Muscle of arm (tissue), 1 donor: ENCODE measurements at regions not wholly inside any gene's neighbourhood (a gene's known extent, or its start where the extent isn't known, plus 50 kb on each side); places are given as distances from the start of the nearest gene placed in this dataset.
A peak's percentile ranks its signal among the peaks of the same experiment; 100 is the strongest.
"Not testable (repeated sequence)": the region's sequence is repeated elsewhere in the genome, so short reads cannot be mapped to it uniquely, and the experiment has no call there.

Experiments
- DNase-seq: peaks from one replicate; pipeline ENCODE4 v3.0.0-alpha.2; 2013

DNA sequence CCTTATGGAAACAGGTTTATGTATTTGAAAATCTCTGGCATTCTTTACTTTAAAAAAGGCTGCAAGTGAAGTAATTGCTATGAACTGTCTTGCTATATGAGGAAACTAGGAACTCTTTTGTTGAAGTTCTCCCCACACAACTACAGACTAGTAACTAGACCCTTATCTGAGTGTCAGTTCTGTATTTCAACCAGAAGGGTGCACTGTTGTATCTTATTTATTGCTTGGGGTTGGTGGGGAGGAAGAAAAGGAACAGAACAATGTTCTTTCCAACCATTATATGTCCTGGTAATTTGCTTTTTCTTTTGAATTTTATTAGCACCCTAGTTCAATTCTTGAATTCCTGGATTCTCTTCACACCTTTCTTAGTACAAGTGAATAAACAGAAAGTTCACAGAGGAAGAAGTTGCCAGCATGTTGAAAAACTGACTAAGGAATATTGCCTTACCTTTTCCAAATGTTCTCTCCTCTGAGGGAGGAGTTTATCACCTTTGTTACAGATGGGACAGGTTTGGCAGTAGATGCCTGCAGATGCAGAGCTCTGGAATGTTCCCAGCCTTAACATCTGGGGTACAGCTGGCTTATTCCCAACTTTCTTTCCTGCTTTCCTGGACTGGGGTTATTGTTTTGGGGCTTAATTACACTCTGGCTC is 162.4 kb upstream of the CFAP20DC start:
- peak; percentile 46 for DNase-seq

DNA sequence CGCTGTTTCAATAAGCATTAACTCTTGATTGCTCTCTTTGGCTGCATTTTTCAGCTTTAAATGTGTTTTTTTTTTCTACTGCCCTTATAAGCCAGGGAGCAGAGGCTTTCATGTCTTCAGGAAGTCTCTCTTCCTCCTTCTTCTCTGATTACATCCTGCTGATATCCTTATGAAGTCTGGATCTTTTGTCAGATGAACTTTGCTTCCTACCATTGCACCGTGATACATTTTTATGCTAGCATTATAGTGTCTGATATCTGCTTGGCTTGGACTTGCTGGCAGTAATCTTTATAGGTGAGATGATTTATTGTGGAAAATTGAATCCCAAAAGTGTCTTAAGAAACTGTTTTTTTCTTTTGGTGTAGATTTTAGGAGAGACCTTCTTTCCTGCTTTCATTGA is 160.4 kb upstream of the CFAP20DC start:
- DNase-seq = no peak

DNA sequence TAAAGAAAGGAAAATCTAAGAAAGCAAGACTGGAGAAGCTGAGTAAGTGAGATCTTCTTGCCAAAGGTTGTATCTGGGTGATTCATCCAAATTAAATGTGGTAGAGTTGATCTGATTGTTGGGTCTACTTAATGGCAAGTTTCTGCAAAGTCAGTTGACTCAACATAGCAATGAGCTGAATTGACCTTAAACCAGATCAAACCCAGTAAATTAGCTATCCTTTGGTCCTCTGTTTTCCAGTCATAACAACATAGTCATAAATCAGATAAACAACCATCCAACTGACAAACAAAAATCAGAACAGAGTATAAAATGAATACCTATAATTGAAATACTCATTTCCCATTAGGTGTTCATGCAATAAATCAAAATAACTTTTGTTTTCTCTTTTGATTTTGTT is 142.6 kb upstream of the CFAP20DC start:
- no peak for DNase-seq

DNA sequence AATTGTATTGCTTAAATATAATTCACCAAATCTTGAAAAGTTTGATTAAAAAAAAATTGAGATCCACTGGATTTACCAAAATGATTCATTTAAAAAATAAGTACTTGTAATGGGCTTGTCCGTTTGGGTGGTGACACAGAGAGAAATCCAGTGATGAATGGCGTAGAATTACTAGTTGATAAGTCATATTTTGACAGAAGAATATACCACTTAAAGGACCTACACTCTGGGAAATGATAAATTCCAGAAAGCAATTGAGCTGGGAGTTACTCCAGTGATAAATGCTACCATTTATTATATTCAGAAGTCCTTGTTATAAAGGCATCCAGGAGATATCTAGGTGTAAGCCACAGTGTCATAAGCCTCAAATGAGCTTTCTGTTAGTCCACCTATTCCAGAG is 141.8 kb upstream of the CFAP20DC start:
- DNase-seq = no peak

DNA sequence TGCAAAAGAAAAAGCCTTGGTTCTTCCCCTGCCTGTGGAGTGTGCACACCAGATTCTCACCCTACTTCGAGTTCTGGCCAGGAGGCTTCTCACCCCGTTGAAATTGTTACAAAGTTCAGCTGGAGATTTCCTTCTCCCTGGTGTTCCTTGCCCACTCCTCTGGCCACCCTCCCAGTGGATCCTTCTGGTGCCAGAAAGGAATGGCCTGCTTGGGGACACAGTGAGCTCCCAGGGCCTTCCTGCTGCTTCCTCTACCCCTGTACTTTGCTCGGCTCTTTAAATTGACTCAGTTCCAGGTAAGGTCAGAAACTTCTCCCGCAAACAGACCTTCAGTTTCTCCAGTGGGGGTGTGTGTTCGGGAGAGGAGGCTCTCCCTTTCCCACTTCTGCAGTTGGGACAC is 140.1 kb upstream of the CFAP20DC start:
- DNase-seq = no peak

DNA sequence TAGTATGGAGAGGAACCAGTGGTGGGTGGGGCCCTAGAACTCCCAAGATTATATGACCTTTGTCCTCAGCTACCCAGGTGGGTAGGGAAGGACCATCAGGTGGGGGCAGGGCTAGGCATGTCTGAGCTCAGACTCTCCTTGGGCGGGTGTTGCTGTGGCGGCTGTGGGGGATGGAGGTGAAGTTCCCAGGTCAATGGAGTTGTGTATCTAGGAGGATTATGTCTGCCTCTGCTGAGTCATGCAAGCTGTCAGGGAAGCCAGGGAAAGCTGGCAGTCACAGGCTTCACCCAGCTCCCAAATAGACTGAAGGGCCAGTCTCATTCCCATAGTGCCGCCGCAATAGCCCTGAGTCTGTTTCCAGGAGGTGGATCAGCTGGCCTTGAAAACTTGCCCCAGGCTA is 139.7 kb upstream of the CFAP20DC start:
- DNase-seq = no peak

DNA sequence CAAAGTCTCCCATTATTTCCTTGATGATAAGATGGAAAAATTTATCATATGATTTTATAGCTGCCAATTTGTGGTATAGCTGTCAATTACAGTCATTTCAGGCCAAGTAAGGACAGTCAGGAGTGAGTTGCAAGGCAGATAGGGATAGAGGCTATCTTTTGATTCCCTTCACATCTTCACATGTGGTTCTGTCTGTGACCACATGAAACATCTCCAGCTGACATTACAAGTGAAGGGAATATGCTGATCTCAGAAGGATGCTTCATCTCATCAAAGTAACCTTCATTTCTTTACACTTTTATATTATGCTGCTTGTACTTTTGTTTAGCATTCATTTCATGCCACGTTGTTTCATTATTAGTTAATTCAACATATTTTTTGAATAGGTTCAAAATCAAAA is 136.9 kb upstream of the CFAP20DC start:
- no peak for DNase-seq

DNA sequence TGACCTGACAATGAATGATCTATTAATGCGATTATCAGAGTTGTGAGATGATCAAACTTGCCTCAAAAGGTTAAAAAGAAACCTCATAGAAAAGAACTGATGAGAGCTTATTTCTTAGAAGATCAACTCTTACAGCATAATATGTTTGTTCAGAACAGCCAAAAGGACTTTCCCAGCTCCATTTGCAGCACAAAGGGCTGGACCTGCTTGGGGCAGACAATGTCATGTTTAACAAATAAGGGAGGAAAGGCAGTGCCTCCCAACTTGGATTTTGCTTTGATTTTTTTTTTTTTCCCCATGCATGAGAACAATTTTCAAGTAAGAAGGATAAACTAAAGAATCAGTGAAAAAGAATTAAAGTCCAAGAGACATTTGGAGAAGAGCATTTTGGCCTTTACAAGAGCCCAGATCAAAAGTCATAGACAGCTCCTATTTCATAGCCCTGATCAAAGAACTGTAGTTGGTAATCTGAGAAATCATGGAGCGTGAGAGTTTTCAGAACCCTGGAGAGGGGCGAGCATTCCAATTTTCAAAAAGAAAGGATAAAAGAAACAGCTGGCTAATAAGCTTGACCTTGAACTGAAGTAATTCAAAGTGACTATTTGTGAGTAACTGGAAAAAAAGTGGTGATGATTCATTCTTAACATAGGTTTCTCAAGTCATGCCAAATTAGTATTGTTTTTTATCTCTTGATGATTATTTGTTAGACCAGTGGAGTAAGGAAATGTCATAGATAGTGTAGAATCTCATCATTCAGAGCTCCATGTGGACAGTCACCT is 136.0 kb upstream of the CFAP20DC start:
- no peak for DNase-seq

DNA sequence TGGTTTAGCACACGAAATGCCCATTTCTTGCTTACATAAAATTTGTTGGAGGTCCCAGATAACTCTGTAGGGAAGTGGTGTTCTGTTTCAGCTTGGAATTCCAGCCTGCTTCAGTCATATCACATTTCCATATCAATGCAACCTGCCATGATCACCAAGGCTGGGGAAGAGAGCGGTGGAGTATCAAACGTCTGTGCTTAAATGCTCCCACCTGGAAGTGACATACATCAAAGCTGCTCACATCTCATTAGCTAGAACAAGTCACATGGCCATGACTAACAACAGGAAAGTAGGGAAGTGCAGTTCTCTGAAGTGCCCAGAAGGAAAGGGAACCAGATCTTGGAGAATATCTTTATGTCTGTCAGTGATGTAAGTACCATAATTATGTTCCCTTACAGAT is 130.2 kb upstream of the CFAP20DC start:
- no peak for DNase-seq

DNA sequence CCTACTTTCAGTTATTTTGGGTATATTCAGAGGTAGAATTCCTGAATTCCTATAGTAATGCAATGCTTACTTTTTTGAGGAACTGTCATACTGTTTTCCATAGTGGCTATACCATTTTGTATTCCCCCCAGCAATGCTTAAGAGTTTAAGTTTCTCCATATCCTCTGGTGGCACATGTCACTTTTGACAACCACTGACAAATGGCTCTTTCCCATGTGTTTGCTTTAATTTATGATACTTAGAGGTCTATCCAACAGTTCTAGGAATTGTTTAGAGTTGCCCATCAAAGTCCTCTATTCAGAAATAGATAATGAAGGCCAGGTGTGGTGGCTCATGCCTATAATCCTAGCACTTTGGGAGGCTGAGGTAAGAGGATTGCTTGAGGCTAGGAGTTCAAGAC is 128.9 kb upstream of the CFAP20DC start:
- no peak for DNase-seq

DNA sequence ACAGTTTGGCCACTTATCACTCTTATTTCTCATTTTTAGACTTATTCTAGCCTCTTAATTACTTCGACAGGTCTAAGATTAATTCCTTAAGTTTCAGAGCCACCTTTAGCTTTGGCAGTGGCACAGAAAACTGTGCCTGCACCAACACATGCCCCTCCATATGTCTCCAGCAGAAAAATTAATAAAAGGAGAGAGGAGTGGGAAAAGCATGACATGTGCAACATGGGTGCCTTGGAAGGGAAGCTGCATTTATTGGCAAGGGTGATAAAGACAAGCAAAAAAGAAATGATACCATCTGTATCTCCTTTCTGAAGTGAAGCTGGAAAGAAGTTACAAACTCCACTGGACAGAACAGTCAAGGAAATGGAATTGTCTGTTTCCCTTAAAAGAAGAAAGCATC is 121.7 kb upstream of the CFAP20DC start:
- DNase-seq = no peak

DNA sequence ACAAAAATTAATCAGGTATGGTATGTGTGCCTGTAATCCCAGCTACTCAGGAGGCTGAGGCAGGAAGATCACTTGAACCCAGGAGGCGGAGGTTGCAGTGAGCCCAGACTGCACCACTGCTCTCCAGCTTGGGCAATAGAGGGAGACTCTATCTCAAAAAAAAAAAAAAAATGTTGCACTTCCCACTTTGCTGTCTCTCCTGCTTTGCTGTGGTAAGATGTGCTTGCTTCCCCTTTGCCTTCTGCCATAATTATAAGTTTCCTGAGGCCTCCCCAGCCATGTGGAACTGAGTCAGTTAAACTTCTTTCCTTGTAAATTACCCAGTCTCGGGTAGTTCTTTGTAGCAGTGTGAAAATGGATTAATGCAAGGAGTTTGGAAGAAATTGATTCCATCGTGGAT is 120.3 kb upstream of the CFAP20DC start:
- DNase-seq = not testable (repeated sequence)

DNA sequence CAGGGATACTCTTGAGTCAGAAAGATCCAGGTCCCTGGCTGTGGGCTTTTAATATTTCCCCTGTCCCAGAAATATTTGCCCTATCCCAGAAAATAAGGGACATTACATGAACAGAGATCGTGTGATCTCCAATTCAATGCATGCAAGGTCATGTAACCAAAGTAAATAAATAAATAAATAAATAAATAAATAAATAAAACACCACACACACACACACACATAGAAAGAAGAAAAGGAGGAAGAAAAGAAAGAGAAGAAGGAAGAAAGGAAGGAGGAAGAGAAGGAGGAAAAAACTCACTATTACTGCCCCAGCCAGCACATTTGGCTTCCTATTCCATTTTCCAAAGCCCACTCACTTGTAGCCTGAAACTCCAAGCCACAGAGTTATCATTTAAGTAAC is 117.9 kb upstream of the CFAP20DC start:
- DNase-seq = no peak

DNA sequence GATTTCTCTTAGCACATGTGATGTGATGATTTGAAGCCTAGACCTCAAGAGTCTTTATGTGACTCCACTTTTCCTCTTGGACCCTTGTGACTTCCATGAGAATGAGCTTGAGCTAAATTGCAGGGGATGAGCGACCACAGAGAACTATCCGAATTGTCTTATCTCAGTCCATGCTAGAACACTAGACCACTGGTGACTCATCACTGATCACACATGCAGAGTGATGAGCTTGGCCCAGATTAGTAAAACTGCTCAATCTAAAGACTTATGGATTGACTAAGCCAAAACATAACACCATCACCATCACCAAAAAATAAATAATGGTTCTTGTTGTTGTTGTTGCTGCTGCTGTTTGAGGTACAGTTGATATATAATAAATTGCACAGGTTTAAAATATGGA is 114.1 kb upstream of the CFAP20DC start:
- DNase-seq = no peak

DNA sequence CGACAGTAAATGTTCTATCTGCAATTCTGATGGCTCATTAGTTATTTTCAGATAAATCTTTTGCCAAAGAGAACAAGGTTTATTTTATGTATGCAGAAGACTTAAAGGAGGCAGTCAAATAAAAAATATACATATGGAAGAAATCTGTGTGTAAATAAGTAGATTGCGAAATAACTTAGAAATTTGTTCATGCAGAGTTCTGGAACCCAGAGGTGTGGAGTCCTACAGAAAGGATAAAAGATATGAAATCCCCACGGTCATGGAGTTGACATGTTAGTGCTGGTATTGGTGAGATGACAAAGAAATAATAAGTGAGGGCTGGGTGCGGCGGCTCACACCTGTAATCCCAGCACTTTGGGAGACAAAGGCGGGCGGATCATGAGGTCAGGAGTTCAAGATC is 111.2 kb upstream of the CFAP20DC start:
- no peak for DNase-seq

DNA sequence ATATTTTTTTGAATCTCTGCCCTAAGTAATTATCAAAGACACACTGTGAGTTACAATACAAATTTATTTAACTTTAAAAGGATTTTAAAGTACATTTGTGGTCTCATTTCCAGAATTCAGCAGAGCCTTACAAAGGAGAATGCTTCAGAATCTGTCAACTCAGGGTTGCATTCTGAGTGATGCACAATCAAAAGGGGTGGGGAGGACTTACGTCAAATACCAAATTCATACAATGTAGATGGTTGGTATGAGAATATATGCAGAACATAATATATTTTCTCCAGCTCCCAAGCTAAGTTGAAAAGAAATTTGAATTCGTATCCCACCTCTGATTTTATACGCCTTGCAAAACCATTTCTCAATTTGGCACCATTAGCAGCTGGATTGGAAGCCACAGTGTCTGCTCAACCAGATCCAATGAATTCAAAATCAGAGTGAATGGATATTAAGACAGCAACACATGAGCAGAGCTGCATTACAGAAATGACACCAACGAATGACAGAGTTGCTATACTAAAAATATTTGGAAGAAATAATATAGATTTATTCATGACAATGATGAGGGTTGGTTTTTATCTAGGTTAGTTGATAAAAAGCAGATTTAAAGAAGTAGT is 110.4 kb upstream of the CFAP20DC start:
- no peak for DNase-seq

DNA sequence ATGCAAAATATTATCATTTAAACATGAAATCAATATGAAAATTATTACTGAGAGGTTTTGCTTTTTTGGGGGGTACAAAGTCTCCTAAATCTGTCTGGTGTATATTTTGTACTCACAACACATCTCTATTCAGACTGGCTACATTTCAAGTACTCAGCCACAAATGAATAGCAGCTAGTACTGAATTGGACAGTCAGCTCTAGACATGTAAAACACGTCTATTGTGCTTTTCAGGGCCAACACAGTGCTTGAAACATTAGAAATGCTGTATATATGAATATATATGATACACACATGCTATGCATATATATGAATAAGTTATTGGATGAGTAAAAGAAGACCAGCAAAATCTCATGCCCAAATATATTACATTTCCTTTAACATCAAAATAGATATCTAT is 103.8 kb upstream of the CFAP20DC start:
- DNase-seq = no peak

DNA sequence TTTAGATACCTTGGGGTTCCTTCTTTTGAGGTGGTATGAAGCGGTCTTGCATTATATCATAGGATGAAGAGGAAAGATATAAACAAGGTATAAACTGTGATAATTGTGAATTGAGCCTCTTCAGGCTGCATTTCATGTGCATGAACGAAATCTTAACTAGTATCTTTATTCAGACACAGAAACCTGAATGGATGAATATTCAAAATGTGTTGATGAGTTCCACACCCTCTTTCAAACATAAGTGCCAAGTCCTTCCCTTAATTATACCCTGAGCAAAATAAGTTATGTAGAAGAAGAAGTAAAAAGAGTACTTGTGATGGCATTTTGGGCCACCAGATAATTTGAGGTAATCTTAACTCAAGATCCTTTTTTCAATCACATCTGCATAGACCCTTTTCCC is 103.1 kb upstream of the CFAP20DC start:
- DNase-seq = no peak

DNA sequence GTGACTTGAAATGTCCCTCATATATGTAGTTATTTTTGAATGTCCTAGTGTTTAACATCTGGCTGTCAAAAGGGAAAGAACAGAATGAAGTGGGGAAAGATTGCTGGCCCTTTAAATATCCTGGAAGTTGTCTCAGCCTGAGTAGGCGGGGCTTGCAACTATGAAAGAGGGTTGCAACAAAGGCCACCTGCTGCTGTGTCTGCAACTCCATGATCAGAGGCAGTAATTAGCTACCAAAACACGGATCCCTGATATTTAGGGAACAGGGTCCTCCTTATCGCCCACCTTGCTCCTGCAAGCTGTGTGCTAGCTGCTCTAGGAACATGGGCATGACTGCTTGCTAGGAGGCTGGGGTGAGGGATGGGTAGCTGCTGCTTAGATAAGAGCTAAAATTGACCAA is 100.2 kb upstream of the CFAP20DC start:
- DNase-seq = no peak

DNA sequence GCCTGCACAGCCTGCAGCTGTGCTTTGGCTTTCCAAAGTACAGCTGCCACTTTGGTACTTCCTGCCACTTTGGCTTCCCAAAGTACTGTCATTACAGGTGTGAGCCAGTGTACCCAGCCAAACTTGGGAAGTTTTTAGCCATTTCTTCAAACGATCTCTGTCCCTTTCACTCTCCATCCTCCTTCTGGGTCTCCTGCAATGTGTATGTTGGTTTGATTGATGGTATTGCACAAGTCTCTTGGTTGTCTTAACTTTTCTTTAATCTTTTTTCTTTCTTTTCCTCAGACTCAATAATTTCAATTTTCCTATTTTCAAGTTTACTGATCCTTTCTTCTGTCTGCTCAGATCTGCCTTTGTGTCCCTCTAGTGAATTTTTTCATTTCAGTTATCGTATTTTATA is 99.3 kb upstream of the CFAP20DC start:
- DNase-seq = no peak

DNA sequence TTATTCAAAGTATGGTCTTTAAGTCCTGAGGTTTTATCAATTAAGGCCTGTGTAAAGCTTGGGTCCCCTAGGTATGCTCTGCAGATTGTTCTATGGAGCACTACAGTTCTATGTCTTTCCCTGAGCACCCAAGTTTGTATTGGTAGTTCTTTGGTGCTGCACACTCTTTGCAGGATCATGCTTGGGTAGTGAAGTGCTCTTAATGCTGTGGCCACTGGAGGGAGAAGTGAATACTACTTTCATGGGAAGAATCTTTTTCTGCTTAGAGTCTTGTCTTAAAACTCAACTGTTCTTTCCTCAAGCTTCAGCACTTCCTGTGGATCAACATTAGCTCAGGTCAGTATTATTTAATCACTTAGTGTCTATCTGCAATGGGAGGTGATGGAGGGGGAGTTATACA is 93.6 kb upstream of the CFAP20DC start:
- no peak for DNase-seq

DNA sequence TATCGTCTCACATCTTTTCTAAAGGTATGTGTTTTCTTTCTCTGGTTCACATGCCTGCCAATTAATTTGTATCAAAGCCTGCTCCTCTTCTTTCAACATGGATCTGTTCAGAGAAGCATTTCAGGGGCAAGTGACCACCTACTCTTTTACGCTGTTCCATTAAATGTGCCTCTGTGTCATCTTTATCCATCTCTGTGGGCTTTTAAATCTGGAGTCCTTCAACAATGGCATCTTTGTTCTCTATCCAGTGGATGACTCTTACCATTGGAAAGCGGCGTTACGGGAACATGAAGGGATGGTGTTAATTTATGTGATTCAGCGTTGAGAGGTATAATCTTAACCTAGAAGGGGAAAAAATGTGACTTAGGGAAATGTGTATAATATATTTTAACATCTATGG is 92.7 kb upstream of the CFAP20DC start:
- no peak for DNase-seq

DNA sequence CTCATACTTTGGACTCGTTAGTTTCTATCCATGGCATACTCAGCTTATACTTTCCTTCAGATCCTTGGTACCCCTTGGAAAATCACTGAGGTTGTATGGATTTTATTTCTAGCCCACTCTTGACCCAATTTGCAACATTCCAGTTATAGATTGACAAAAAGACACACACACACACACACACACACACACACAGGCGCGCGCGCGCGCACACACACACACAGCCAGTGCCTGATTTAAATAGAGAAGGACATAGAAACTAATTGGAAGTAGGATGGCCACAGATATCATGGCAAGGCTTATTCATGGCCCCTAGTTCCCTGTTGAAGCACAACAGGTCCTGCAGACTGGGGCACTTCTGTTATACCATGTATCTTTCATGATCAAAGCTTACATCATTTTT is 89.1 kb upstream of the CFAP20DC start:
- no peak for DNase-seq

DNA sequence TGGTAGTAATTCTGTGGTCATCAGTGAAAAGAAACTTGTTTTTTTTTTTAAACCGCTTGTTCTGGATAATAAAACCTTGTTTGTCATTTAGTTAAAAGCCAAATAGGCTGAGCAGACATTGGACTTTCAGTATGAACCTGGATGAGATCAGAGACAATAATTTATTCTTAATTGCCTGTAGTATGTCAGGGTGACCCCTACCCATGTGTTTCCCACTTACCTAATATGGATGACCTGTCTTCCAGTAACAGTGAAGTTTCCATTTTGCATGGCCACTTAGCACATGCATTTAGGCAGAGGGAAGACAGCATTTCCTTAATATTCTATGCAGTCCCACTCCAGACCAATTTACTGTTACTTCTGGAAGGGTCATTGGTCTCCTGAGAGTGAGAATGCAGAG is 87.6 kb upstream of the CFAP20DC start:
- DNase-seq = no peak
